Ishikawa (cell line): ENCODE measurements at regions not wholly inside any gene's neighbourhood (a gene's known extent, or its start where the extent isn't known, plus 50 kb on each side); places are given as distances from the start of the nearest gene placed in this dataset.

Experiments used
- CEBPB ChIP-seq: IDR thresholded peaks from 2 replicates; pipeline ENCODE4 v1.6.1; 2012
- CREB1 ChIP-seq: IDR thresholded peaks from 2 replicates; pipeline ENCODE4 v1.6.1; 2012; ENCODE audit warnings: low read depth
- EGR1 ChIP-seq: IDR thresholded peaks from 2 replicates; pipeline ENCODE4 v1.6.1; 2012
- EP300 ChIP-seq: IDR thresholded peaks from 2 replicates; pipeline ENCODE4 v1.6.1; 2012; ENCODE audit warnings: borderline replicate concordance
- FOXM1 ChIP-seq: IDR thresholded peaks from 2 replicates; pipeline ENCODE4 v1.6.1; 2012; ENCODE audit warnings: low read depth, borderline replicate concordance
- MAX ChIP-seq: IDR thresholded peaks from 2 replicates; pipeline ENCODE4 v1.6.1; 2012
- NFIC ChIP-seq: IDR thresholded peaks from 2 replicates; pipeline ENCODE4 v1.6.1; 2012
- RAD21 ChIP-seq: IDR thresholded peaks from 2 replicates; pipeline ENCODE4 v1.6.1; 2012; ENCODE audit warnings: low read depth
- REST ChIP-seq: IDR thresholded peaks from 2 replicates; pipeline ENCODE4 v1.6.1; 2012; ENCODE audit warnings: low read depth, mild to moderate bottlenecking
- TAF1 ChIP-seq: IDR thresholded peaks from 2 replicates; pipeline ENCODE4 v1.6.1; 2012; ENCODE audit warnings: low read depth, mild to moderate bottlenecking
- TCF12 ChIP-seq: IDR thresholded peaks from 2 replicates; pipeline ENCODE4 v1.6.1; 2012; ENCODE audit warnings: low read depth
- TEAD4 ChIP-seq: IDR thresholded peaks from 2 replicates; pipeline ENCODE4 v1.6.1; 2012
- YY1 ChIP-seq: IDR thresholded peaks from 2 replicates; pipeline ENCODE4 v1.6.1; 2012; ENCODE audit warnings: low read depth
- ZBTB7A ChIP-seq: IDR thresholded peaks from 2 replicates; pipeline ENCODE4 v1.6.1; 2012; ENCODE audit warnings: low read depth
- TF ChIP-seq, protein P1 (sequence below): IDR thresholded peaks from 2 replicates; pipeline ENCODE4 v1.6.1; 2012

DNA sequence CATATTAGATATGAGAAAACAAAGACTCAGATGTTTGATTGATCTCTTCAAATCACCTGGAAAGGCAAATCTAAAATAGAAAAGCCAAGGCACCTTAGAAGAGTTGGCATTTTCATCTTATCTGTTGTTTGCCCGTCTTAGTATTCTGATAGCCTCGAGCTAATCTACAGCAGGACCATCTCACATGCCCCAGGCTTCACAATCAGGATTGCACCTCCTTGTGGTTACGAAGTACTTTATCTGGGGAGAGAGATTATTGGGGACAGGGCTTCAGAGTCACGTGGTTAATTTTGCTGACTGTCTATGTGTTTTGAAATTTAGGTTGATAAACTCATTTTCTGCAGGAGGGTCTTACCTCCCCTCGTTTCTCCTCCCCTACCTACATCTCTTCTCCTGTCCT, 313.1 kb upstream of the ANXA10 start:
- TF ChIP-seq YY1 (no peak), MAX (no peak), TCF12 (no peak), CEBPB (no peak), EP300 (no peak), ZBTB7A (no peak)

DNA sequence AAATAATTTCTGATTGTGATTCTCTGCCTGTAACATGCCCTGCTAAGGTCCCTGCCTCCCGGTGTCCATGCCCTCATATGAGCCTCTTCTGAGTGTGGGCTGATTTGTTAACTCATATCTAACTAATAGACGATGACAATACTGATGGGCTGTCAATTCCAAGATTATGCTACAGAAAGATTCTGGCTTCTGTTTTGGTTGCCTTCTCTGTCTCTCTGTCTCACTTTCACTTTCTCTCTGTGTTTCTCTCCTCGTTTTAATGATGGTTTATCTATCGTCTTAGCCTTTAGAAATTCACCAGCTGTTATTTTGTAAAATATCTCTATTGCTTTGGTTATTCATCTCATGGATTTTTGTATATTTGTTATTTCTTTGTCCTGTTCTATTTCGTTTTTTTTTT, 312.5 kb upstream of the ANXA10 start:
- TF ChIP-seq EGR1 (no peak), REST (no peak), YY1 (no peak), NFIC (no peak), ZBTB7A (no peak), MAX (no peak), TEAD4 (no peak), TAF1 (no peak), TCF12 (no peak), EP300 (no peak), CREB1 (no peak), FOXM1 (no peak), CEBPB (no peak), RAD21 (no peak)
- TF ChIP-seq, protein P1, sequence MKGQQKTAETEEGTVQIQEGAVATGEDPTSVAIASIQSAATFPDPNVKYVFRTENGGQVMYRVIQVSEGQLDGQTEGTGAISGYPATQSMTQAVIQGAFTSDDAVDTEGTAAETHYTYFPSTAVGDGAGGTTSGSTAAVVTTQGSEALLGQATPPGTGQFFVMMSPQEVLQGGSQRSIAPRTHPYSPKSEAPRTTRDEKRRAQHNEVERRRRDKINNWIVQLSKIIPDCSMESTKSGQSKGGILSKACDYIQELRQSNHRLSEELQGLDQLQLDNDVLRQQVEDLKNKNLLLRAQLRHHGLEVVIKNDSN = no peak

GRCh38 chr4:167784826-167785225, 307.5 kb upstream of the ANXA10 start:
- TF ChIP-seq CEBPB (no peak), FOXM1 (no peak), RAD21 (no peak), TAF1 (no peak), REST (no peak), CREB1 (no peak), EGR1 (no peak), TEAD4 (no peak), ZBTB7A (no peak), EP300 (no peak), MAX (no peak), YY1 (no peak), TCF12 (no peak)
- TF ChIP-seq, protein P1 = no peak

GRCh38 chr4:167785523-167785922, 306.8 kb upstream of the ANXA10 start:
- TF ChIP-seq, protein P1 = no peak
- TF ChIP-seq REST (no peak), FOXM1 (no peak), RAD21 (no peak), EP300 (no peak), MAX (no peak), CREB1 (no peak), ZBTB7A (no peak), NFIC (no peak), YY1 (no peak), TCF12 (no peak)
